GM23338 (cell line): ENCODE measurements at regions not wholly inside any gene's neighbourhood (a gene's known extent, or its start where the extent isn't known, plus 50 kb on each side); places are given as distances from the start of the nearest gene placed in this dataset.

Experiments used
- ATAC-seq: fragments of 200-7000 bp; cut with Tn5 transposase; 3 replicates; pipeline ENCODE4 v1.9.1; 2020
- DNase-seq: peaks from one replicate; pipeline ENCODE4 v3.0.0-alpha.2; 2015; ENCODE audit warnings: low spot score
- H2AFZ ChIP-seq: fragments of 200-600 bp; sonication (generic); 2 replicates; pipeline ENCODE4 v1.8.0; 2016; ENCODE audit warnings: antibody characterized with exemption, mild to moderate bottlenecking, moderate library complexity
- H3F3A ChIP-seq: fragments of 200-600 bp; sonication (generic); replicated peaks from 2 replicates; pipeline ENCODE4 v1.8.0; 2017; ENCODE audit warnings: antibody characterized with exemption, mixed run types, low read depth
- H3K27ac ChIP-seq: fragments of 200-600 bp; sonication (generic); 2 replicates; pipeline ENCODE4 v1.6.1; 2016; ENCODE audit warnings: low read depth
- H3K27me3 ChIP-seq: fragments of 200-600 bp; sonication (generic); 2 replicates; pipeline ENCODE4 v1.8.0; 2016; ENCODE audit warnings: mild to moderate bottlenecking, mixed run types, moderate library complexity; ENCODE audit not compliant: insufficient read depth
- H3K36me3 ChIP-seq: fragments of 200-600 bp; sonication (generic); 2 replicates; pipeline ENCODE4 v1.8.0; 2016; ENCODE audit warnings: mild to moderate bottlenecking; ENCODE audit not compliant: insufficient read depth
- H3K4me1 ChIP-seq: fragments of 200-600 bp; sonication (generic); 2 replicates; pipeline ENCODE4 v1.8.0; 2016; ENCODE audit warnings: mild to moderate bottlenecking, moderate library complexity; ENCODE audit not compliant: insufficient read depth
- H3K4me2 ChIP-seq: fragments of 200-600 bp; sonication (generic); 2 replicates; pipeline ENCODE4 v1.7.1; 2017; ENCODE audit warnings: mixed run types
- H3K4me3 ChIP-seq: fragments of 200-600 bp; sonication (generic); 2 replicates; pipeline ENCODE4 v1.6.1; 2016; ENCODE audit warnings: mixed run types
- H3K79me2 ChIP-seq: fragments of 200-600 bp; sonication (generic); replicated peaks from 2 replicates; pipeline ENCODE4 v1.8.0; 2017; ENCODE audit warnings: mild to moderate bottlenecking; ENCODE audit not compliant: insufficient read depth
- H3K9me2 ChIP-seq: fragments of 200-600 bp; sonication (generic); 2 replicates; pipeline ENCODE4 v1.8.0; 2017; ENCODE audit not compliant: insufficient read depth
- H4K20me1 ChIP-seq: fragments of 200-600 bp; sonication (generic); replicated peaks from 2 replicates; pipeline ENCODE4 v1.8.0; 2017; ENCODE audit warnings: mild to moderate bottlenecking; ENCODE audit not compliant: insufficient read depth
- H3K27ac Mint-ChIP-seq: 2 replicates; pipeline ENCODE4 v1.8.0; 2020; ENCODE audit warnings: inconsistent platforms, mild to moderate bottlenecking, moderate library complexity, mixed read lengths
- H3K27me3 Mint-ChIP-seq: 3 replicates; pipeline ENCODE4 v1.8.0; 2022; ENCODE audit warnings: low read depth, mild to moderate bottlenecking, moderate library complexity, mixed read lengths, inconsistent platforms; ENCODE audit not compliant: insufficient read depth, poor library complexity
- H3K36me3 Mint-ChIP-seq: 3 replicates; pipeline ENCODE4 v1.8.0; 2021; ENCODE audit warnings: low read depth, mild to moderate bottlenecking, inconsistent platforms, moderate library complexity, mixed read lengths
- H3K4me1 Mint-ChIP-seq: 3 replicates; pipeline ENCODE4 v1.8.0; 2020; ENCODE audit warnings: mild to moderate bottlenecking, inconsistent platforms, mixed read lengths
- H3K4me3 Mint-ChIP-seq: 3 replicates; pipeline ENCODE4 v1.8.0; 2021; ENCODE audit warnings: moderate library complexity, mild to moderate bottlenecking, inconsistent platforms, mixed read lengths
- H3K9me3 Mint-ChIP-seq: 3 replicates; pipeline ENCODE4 v1.8.0; 2020; ENCODE audit warnings: moderate library complexity, mild to moderate bottlenecking, inconsistent platforms, mixed read lengths
- CREB1 ChIP-seq: fragments of 250-450 bp; sonication (Bioruptor Pico); IDR thresholded peaks from 2 replicates; pipeline ENCODE4 v1.5.0; 2020; ENCODE audit warnings: low read depth, mild to moderate bottlenecking, moderate library complexity
- NANOG ChIP-seq: IDR thresholded peaks from 2 replicates; pipeline ENCODE4 v1.6.1; 2016; ENCODE audit warnings: antibody characterized with exemption, borderline replicate concordance
- STAT1 ChIP-seq: IDR thresholded peaks from one replicate; pipeline ENCODE4 v1.6.1; 2016; ENCODE audit warnings: antibody characterized with exemption; ENCODE audit not compliant: unreplicated experiment
- ZNF331 ChIP-seq: fragments of 250-450 bp; sonication (Bioruptor Pico); IDR thresholded peaks from 2 replicates; pipeline ENCODE4 v1.5.0; 2020; ENCODE audit warnings: low read depth, mild to moderate bottlenecking, moderate library complexity
- TF ChIP-seq, protein P1 (sequence below), 2 experiments: fragments of 200-600 bp in 1 of 2; sonication (generic) in 1 of 2; conservative IDR thresholded peaks; 2 replicates each; pipeline versions ENCODE4 v1.5.1 to v1.6.1; 2016 to 2017; ENCODE audit warnings: antibody characterized with exemption in 2 of 2, low read depth in 2 of 2, mild to moderate bottlenecking in 2 of 2, moderate library complexity in 1 of 2
- TF ChIP-seq, protein P2 (sequence below): IDR thresholded peaks from one replicate; pipeline ENCODE4 v1.6.1; 2018; ENCODE audit warnings: antibody characterized with exemption; ENCODE audit not compliant: unreplicated experiment

DNA sequence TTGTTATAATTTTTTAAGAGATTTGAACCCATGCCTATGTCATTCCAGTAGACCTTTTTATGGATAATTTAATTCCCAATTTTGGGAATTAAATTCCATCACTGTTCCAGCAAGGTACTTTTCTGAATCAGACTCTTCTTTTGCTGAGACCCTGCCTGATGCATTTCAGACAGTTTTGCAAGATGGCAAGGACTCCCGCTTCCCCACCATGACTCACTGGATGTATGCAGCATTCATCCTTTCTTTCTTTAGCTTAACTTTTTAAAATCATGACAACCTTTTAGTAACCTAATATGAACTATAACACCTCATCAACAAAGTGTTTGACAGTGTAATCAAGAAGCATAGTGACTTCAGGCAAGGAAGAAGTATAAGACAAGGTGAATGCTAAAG, 178.1 kb upstream of the LEF1 start:
- no peak overlapping the region for H3K4me3 Mint-ChIP-seq
- H3K9me3 Mint-ChIP-seq = no peaks in the 10 kb centered on the region
- Histone ChIP-seq H4K20me1 (no peaks in the 10 kb centered on the region), H3K9me2 (0 out of 2 replicates have a peak, but pooled peaks cover 3% of the 10 kb centered on the region), H3F3A (no peaks in the 10 kb centered on the region), H2AFZ (no peak overlapping the region), H3K27me3 (no peaks in the 10 kb centered on the region), H3K36me3 (no peaks in the 10 kb centered on the region), H3K27ac (no peak overlapping the region), H3K4me1 (no peaks in the 10 kb centered on the region), H3K4me3 (no peak overlapping the region), H3K79me2 (no peaks in the 10 kb centered on the region), H3K4me2 (no peak overlapping the region)
- TF ChIP-seq, protein P1, sequence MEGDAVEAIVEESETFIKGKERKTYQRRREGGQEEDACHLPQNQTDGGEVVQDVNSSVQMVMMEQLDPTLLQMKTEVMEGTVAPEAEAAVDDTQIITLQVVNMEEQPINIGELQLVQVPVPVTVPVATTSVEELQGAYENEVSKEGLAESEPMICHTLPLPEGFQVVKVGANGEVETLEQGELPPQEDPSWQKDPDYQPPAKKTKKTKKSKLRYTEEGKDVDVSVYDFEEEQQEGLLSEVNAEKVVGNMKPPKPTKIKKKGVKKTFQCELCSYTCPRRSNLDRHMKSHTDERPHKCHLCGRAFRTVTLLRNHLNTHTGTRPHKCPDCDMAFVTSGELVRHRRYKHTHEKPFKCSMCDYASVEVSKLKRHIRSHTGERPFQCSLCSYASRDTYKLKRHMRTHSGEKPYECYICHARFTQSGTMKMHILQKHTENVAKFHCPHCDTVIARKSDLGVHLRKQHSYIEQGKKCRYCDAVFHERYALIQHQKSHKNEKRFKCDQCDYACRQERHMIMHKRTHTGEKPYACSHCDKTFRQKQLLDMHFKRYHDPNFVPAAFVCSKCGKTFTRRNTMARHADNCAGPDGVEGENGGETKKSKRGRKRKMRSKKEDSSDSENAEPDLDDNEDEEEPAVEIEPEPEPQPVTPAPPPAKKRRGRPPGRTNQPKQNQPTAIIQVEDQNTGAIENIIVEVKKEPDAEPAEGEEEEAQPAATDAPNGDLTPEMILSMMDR (conservative IDR thresholded peaks at IDR 0.05; ENCODE audit: low read depth in 2 of 2) = no peak
- TF ChIP-seq STAT1 = no peak
- no peaks in the 10 kb centered on the region for H3K27me3 Mint-ChIP-seq
- H3K4me1 Mint-ChIP-seq = no peaks in the 10 kb centered on the region
- H3K27ac Mint-ChIP-seq = no peak overlapping the region
- ATAC-seq (no peak), DNase-seq (no peak)
- no peaks in the 10 kb centered on the region for H3K36me3 Mint-ChIP-seq

DNA sequence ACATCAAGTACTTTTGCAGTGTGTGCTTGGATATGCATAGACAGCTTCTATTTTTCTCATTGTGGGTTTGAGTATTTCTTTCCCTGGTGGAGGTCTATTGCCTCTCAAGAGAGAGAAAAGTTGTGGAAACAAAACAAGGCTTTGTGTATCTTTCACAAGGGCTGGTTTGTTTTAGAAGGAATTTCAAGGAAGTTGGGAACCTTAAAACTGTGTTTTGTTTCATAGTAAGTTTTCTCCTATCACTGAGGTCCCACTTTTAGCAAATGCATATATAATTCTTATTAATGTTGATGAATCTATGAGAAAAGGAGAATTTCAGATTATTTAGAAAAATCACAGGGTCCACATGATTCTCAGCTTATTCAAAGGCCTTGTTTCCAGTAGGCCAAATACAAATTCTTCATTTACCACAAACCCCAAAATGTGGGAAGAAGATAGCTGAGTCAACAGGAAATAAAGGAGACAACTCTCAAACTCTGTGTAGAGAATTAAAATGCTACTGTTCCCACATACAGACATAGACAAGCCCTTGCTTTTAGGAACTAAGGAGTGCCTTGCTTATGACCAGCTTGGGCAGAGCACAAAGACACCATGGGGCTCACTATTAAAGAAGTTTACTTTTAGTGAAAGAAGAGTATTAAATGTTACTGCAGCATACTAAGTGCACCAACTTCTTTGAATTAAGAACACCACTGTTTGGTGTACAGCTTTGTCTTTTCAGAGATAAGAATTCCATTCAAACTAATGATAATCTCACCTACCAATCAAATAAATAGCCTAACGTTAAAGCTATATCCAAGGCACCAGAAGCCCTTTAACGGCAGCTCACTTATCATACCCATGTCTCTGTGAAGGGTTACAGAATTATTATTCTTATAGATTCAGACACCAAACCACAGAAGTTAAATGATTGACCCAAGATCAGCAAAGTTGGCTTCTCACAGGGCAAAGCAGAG, 177.4 kb upstream of the LEF1 start:
- Histone ChIP-seq H2AFZ (no peak overlapping the region), H3K27me3 (no peaks in the 10 kb centered on the region), H3K4me3 (no peak overlapping the region), H3K27ac (no peak overlapping the region), H3K9me2 (0 out of 2 replicates have a peak, but pooled peaks cover 3% of the 10 kb centered on the region), H3K4me2 (no peak overlapping the region), H3K36me3 (no peaks in the 10 kb centered on the region), H4K20me1 (no peaks in the 10 kb centered on the region), H3K79me2 (no peaks in the 10 kb centered on the region), H3K4me1 (no peaks in the 10 kb centered on the region), H3F3A (no peaks in the 10 kb centered on the region)
- DNase-seq (no peak), ATAC-seq (no peak)
- H3K27ac Mint-ChIP-seq = no peak overlapping the region
- no peaks in the 10 kb centered on the region for H3K4me1 Mint-ChIP-seq
- H3K36me3 Mint-ChIP-seq = no peaks in the 10 kb centered on the region
- no peaks in the 10 kb centered on the region for H3K27me3 Mint-ChIP-seq
- H3K9me3 Mint-ChIP-seq = no peaks in the 10 kb centered on the region
- H3K4me3 Mint-ChIP-seq = no peak overlapping the region
- TF ChIP-seq, protein P2, sequence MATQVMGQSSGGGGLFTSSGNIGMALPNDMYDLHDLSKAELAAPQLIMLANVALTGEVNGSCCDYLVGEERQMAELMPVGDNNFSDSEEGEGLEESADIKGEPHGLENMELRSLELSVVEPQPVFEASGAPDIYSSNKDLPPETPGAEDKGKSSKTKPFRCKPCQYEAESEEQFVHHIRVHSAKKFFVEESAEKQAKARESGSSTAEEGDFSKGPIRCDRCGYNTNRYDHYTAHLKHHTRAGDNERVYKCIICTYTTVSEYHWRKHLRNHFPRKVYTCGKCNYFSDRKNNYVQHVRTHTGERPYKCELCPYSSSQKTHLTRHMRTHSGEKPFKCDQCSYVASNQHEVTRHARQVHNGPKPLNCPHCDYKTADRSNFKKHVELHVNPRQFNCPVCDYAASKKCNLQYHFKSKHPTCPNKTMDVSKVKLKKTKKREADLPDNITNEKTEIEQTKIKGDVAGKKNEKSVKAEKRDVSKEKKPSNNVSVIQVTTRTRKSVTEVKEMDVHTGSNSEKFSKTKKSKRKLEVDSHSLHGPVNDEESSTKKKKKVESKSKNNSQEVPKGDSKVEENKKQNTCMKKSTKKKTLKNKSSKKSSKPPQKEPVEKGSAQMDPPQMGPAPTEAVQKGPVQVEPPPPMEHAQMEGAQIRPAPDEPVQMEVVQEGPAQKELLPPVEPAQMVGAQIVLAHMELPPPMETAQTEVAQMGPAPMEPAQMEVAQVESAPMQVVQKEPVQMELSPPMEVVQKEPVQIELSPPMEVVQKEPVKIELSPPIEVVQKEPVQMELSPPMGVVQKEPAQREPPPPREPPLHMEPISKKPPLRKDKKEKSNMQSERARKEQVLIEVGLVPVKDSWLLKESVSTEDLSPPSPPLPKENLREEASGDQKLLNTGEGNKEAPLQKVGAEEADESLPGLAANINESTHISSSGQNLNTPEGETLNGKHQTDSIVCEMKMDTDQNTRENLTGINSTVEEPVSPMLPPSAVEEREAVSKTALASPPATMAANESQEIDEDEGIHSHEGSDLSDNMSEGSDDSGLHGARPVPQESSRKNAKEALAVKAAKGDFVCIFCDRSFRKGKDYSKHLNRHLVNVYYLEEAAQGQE = no peak
- no peak for TF ChIP-seq STAT1
- TF ChIP-seq CREB1 (CRISPR knock-in tag) = no peak
- TF ChIP-seq ZNF331 (CRISPR knock-in tag) = no peak
- TF ChIP-seq NANOG = no peak
